ENCODE measurements at regions not wholly inside any gene's neighbourhood (a gene's known extent, or its start where the extent isn't known, plus 50 kb on each side); places are given as distances from the start of the nearest gene placed in this dataset.
A peak's percentile ranks its signal among the peaks of the same experiment; 100 is the strongest.
"Not testable (repeated sequence)": the region's sequence is repeated elsewhere in the genome, so short reads cannot be mapped to it uniquely, and the experiment has no call there.

DNA sequence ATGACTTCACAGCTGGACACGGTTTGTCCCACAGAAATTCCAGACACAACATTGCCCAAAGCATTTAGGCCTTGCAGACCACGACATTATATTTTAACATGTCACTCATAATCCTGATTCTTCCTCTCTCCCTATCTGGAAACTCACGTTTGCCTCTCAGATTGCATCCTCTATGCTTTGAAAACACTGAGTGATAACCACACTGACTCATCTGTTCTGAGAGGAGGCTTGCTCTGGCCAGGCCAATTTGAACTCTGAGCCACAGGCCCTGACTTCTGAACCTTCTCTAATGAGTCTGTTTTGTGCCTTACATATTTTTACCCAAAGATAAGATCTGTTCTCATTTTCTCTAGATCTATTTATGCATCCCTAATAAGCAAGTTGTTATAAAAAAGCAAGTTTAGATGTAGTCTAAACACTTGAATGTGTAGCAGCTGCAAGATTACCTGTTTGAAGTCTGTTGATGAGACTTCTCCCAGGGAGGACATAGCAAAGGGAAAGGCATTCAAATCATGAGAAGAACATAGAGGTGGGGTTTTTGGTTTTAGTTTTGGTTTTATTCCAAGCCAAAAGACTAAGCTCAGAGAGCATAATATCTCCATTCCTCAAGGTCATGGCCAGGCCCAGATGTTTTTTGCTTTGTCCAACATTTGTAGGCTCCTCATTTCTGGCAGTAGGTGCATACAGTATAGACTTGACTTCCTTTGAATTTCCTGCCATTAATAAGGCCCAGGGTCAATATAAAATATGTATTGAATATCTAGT is 234.4 kb upstream of the LRTM1 start:
- DNase-seq (ENCODE audit: low read depth in 3 of 3, low spot score in 2 of 3), result no peak

DNA sequence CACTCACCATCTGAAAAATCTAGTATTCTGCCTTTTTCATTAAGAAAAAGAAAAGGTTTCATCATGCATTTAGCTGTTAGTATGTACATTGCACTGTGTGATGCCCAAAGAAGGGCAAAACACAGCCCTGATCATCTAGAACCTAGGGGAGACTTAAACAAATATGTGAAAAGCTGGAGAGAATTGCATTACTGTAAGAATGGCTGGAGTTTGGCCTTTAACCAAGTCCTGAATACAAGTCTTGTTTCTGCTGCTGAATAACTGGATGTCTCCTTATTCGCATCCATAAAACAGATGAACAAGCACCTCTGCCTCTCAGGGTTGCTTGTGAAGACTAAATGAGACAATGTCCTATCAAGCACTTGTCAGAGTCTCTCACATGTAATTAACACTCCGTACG is 233.4 kb upstream of the LRTM1 start:
- DNase-seq (ENCODE audit: low read depth in 3 of 3, low spot score in 2 of 3), result no peak

DNA sequence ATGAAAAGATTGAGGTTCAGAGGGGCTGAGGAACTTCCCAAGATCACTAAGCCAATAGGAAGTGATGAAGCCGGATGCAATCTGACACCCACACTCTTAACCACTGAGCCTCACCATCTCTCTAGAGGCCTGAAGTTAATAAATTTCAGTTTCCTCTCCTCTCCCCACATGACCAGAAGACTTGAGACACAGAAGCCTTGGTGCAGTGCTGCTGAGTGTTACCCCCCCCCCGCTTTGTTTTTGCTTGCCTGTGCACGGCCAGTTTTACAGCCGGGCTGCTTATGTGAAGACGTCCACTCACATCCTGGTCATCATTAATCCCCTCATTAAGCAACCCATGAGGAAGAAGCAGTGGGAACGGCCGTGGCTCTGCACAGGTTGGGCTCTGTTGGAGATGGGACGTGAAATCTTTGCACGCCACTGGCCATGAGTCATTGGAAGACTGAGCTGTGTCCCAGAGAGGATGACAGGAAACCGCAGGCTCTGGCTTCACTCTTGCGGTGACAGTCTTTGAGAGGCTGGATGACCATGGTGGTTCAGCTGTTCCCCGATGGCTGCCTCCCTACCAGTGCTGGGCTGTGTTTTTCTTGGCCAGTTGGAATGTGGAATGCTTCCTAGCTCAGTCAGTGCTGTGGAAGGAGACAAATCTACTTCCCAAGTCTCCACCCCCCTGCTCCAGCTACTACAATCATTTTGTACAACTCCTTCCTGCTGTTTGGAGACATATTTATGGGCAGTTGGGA is 232.6 kb upstream of the LRTM1 start:
- peak in 2 of 3 donors; percentile 49 to 54 for DNase-seq (ENCODE audit: low read depth in 3 of 3, low spot score in 2 of 3)

GRCh38 chr3:55159711-55160110 is 231.9 kb upstream of the LRTM1 start:
- DNase-seq (ENCODE audit: low read depth in 3 of 3, low spot score in 2 of 3), result no peak

- no peak for DNase-seq (ENCODE audit: low read depth in 3 of 3, low spot score in 2 of 3)
Observed at GRCh38 chr3:55159016-55159415, 231.2 kb upstream of the LRTM1 start.

- no peak for DNase-seq (ENCODE audit: low read depth in 3 of 3, low spot score in 2 of 3)
Observed at GRCh38 chr3:55158345-55158744, 230.5 kb upstream of the LRTM1 start.

DNA sequence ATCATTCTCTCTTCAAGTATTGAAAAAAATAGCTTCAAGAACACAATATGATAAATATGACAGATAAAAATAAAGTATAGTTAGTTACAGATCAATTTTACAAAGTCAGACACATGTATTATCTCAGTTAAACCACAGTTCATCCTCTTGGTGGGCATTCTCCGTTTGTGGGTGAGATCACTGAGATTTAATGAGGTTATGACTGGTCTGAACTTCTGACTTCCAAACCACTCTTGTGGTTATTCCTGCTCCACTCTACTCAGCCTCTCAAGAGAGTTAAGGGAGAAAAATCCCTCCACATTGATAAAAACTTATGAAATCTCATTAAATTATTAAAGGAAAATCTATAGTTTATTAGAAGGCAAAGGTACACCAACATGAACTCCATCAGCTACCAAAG is 229.9 kb upstream of the LRTM1 start:
- DNase-seq (ENCODE audit: low read depth in 3 of 3, low spot score in 2 of 3), result no peak

DNA sequence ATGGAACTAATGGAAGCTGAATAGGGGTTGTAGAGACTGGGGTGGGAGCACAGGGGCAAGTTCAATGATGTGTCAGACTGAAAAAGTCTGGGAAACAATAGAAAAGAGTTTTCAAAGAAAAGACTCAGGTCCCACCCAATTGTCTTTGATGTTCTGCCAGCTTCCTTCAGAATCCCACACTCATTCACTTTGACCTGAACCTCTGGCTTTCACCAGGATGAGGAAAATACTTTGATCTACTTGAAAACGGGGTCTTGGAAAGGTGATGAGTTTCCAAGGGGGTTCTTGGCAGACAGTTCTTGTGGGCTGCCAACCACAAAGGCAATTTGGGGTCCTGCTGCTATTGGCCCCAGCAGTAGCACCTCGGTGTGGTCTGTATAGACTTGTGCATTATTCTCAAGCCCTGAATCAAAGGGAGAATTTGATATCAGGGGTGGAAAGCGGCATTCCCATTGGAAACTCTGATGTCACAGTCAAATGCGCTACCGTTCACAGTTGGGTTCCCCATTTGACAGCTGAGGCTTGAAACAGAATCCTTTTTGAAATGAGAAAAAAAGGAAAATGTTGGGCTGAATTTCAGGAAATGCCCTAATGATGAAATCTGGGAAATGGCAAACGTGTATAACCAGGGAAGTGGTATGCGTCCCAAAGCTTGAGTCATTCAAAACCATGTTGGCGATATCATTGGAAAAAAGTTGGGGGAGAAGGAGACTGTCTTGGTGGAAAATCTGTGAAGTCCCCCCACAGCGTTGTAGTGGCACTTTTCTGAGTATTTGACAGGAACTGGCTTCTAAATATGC is 229.2 kb upstream of the LRTM1 start:
- DNase-seq (ENCODE audit: low read depth in 3 of 3, low spot score in 2 of 3), result no peak

DNA sequence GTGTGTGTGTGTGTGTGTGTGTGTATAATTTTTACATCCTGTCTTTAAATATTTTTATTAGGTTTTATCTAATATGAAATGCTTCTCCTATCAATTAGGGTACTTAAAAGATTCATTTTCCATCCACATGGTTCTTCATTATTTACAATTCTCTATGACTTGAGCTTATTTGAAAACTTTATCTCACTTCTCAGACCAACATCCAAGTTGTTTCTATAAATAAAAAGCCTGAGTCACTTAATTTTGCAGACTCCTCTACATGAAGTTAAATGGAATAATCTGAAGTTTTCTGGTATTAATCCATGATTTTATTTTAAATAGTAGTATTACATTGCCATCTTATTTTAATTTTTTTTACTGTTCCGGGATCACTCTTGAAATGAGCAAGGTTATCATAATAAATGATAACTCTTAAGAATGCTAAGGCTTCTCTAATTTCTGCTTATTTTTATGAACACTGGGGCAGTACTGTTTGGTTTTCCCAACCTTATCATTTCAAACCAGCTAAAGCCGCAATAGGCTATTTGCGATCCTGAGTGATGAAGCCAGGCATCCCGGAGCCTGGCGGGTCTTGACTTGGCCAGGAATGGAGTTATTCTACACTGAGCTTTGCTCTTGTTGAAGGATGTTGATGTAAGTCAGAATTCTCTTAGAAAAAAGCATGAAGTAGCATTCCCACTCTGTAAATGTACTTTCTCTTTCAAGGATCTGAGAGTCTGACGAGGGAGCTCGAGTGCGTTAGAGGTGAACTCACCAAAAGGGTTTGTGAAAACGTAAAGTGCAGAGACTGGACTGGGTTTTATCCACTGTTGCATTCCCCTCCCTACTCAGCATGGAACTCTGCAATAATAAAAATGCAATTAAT is 220.2 kb upstream of the LRTM1 start:
- DNase-seq (ENCODE audit: low read depth in 3 of 3, low spot score in 2 of 3), result no peak

DNA sequence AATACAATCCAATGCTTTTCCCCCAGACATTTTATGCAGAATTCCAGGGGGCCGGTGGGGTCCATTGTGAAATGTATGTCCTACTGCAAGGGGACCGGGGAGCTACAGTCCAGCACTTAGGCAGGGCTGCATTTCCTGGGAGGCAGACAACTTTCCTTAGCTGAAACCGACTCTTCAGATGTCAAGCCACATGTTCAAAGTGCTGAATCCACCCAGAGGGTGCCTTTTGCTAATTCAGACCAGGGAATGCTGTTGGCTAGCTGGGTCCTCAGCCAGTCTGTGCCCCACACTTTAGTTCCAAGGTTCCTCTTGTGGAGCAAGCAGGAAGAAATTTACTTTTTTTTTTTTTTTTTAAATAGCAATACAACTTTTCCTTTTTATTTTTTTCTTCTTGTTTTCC is 219.5 kb upstream of the LRTM1 start:
- no peak for DNase-seq (ENCODE audit: low read depth in 3 of 3, low spot score in 2 of 3)

GRCh38 chr3:55146216-55146615 is 218.4 kb upstream of the LRTM1 start:
- DNase-seq (ENCODE audit: low read depth in 3 of 3, low spot score in 2 of 3), result no peak

GRCh38 chr3:55144015-55144673 is 216.3 kb upstream of the LRTM1 start:
- no peak for DNase-seq (ENCODE audit: low read depth in 3 of 3, low spot score in 2 of 3)

DNA sequence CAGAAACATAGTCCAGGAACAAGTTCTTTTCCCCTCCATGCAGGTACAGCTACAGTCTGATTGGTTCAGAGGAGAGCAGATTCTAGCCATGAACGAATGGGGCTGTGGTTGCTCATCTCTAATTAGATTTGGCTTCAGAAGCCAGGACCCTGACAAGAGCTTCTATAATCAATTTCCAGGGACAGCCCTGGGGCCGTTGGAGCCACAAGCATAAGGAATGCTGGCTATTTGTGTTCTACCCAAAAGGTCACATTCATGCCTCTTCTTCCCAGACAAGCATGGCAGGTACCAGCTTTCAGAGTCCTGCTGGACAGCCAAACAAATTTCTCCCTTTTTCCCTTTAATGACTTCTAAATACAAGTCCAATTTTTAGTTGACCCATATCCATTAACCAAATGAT is 215.5 kb upstream of the LRTM1 start:
- no peak for DNase-seq (ENCODE audit: low read depth in 3 of 3, low spot score in 2 of 3)

DNA sequence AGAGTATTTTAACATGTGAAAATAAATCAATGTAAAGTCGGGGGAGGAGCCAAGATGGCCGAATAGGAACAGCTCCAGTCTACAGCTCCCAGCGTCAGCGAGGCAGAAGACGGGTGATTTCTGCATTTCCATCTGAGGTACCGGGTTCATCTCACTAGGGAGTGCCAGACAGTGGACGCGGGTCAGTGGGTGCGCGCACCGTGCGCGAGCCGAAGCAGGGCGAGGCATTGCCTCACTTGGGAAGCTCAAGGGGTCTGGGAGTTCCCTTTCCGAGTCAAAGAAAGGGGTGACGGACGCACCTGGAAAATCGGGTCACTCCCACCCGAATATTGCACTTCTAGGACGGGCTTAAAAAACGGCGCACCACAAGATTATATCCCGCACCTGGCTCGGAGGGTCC is 208.4 kb upstream of the LRTM1 start:
- not testable (repeated sequence) for DNase-seq (ENCODE audit: low read depth in 3 of 3, low spot score in 2 of 3)

DNA sequence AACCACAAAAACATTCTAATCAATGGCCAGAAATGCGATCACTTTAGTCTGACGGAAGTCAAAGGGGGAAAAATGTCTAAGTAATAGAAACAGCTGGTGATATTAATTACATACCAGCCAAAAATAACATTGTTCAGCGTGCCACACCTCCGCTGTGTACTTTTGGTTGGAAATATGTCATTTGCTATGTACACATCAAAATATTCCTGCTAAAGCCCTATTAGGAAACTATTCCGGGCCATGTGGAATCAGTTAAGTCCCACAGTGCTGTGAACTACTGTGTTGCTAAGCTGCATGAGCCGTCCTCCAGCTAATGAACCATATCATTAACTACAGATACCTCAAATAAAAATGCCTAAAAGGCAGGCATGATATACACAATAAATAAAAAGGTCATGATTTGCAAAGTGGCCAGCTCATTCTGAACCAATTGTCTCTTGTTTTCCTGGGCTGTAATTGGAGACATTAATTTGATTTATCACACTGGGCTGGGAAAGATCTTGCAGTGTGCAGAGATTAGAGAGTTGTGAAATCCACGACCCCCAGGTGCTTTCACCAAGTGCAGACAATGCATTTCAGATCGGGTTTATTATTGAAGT is 200.5 kb upstream of the LRTM1 start:
- peak; percentile 27 to 37 (median 33) for DNase-seq (ENCODE audit: low read depth in 3 of 3, low spot score in 2 of 3)

DNA sequence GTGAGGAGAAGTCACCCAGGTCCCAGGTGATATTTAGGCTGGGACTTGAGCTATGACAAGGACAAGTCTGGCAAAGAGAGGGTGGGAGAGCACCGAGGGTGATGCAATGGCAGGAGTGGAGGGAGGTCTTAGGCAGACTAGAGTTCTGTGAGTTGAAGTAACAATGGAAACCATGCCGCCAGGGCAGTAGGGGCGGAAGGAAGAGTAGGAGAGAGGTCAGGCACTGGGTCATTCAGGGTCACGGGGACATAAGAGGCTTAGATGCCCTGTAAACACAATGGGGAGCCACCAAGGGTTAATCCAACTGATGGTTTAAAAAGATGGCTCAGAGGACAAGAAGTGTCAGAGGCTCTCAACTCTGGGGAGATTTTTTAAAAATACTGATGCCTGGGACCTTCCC is 199.7 kb upstream of the LRTM1 start:
- no peak for DNase-seq (ENCODE audit: low read depth in 3 of 3, low spot score in 2 of 3)

GRCh38 chr3:55124371-55124770 is 196.5 kb upstream of the LRTM1 start:
- DNase-seq (ENCODE audit: low read depth in 3 of 3, low spot score in 2 of 3), result no peak

Measured in right renal cortex interstitium (tissue), 3 donors.